A549 (cell line): ENCODE measurements at regions not wholly inside any gene's neighbourhood (a gene's known extent, or its start where the extent isn't known, plus 50 kb on each side); places are given as distances from the start of the nearest gene placed in this dataset.
"Not testable (repeated sequence)": the region's sequence is repeated elsewhere in the genome, so short reads cannot be mapped to it uniquely, and the experiment has no call there.

ENCODE experiments used
- ATAC-seq, 2 experiments: fragments of 200-7000 bp in 1 of 2; fragments of >200 bp in 1 of 2; cut with Nextera tagmentation in 1 of 2; cut with Tn5 transposase in 1 of 2; 3 replicates each; pipeline versions ENCODE4 v1.8.0 to v1.9.1; 2018 to 2020; ENCODE audit warnings: mild to moderate bottlenecking in 1 of 2, moderate library complexity in 1 of 2
- CTCF ChIA-PET: fragments of 300-600 bp; sonication (Branson Sonifier 250); formaldehyde crosslinking; extraction: SDS; loops from one replicate; lab custom pipeline; 2021; ENCODE audit warnings: antibody characterized with exemption, inconsistent platforms; lab: Yijun Ruan, JAX
- POLR2A ChIA-PET: fragments of 350-600 bp; formaldehyde crosslinking; extraction: SDS; loops from one replicate; lab custom pipeline; 2021; ENCODE audit warnings: antibody characterized with exemption, inconsistent platforms; lab: Yijun Ruan, JAX
- DNase-seq, 2 experiments: peaks; one replicate each; pipeline versions ENCODE4 v3.0.0 to v3.0.0-alpha.2; 2011 to 2016; ENCODE audit warnings: low read depth in 1 of 2, low spot score in 1 of 2
- FAIRE-seq: peaks from 2 replicates; lab custom pipeline; 2011; peaks lifted over from hg19 to GRCh38; lab: Jason Lieb, UNC
- H3K27ac ChIP-seq, 2 experiments: fragments of >200 bp; sonication (Bioruptor Twin); formaldehyde crosslinking; 3 replicates each; pipeline ENCODE4 v1.5.1; 2016 to 2017
- H3K4me1 ChIP-seq: fragments of >200 bp; sonication (Bioruptor Twin); formaldehyde crosslinking; 3 replicates; pipeline ENCODE4 v1.6.1; 2016
- H3K4me2 ChIP-seq: fragments of >200 bp; sonication (Bioruptor Twin); formaldehyde crosslinking; 3 replicates; pipeline ENCODE4 v1.6.1; 2016
- H3K4me3 ChIP-seq: fragments of >200 bp; sonication (Bioruptor Twin); formaldehyde crosslinking; 3 replicates; pipeline ENCODE4 v1.5.1; 2016
- H3K9me3 ChIP-seq: fragments of >200 bp; sonication (Bioruptor Twin); formaldehyde crosslinking; 3 replicates; pipeline ENCODE4 v1.6.1; 2016
- HDAC2 ChIP-seq: fragments of 200-600 bp; sonication (generic); IDR thresholded peaks from 2 replicates; pipeline ENCODE4 v1.6.1; 2016
- JUN ChIP-seq, 2 experiments: fragments of >200 bp; sonication (Bioruptor Twin); formaldehyde crosslinking; IDR thresholded peaks; 2 replicates in 1 of 2; 3 replicates in 1 of 2; pipeline ENCODE4 v1.6.1; 2016 to 2017
- JUNB ChIP-seq: fragments of >200 bp; sonication (Bioruptor Twin); formaldehyde crosslinking; IDR thresholded peaks from 2 replicates; pipeline ENCODE4 v1.6.1; 2016
- KDM1A ChIP-seq: fragments of 200-600 bp; sonication (generic); IDR thresholded peaks from 2 replicates; pipeline ENCODE4 v1.6.1; 2016; ENCODE audit warnings: low read depth, mild to moderate bottlenecking
- MYC ChIP-seq: IDR thresholded peaks from 2 replicates; pipeline ENCODE4 v1.6.1; 2012; ENCODE audit warnings: mild to moderate bottlenecking, inconsistent platforms, low read length, improper control_type of control experiment, borderline replicate concordance
- PHF8 ChIP-seq: fragments of 200-600 bp; sonication (generic); IDR thresholded peaks from 2 replicates; pipeline ENCODE4 v1.6.1; 2016; ENCODE audit warnings: low read depth, mild to moderate bottlenecking, antibody characterized with exemption, moderate library complexity, borderline replicate concordance
- POLR2AphosphoS2 ChIP-seq: conservative IDR thresholded peaks from 2 replicates; pipeline ENCODE4 v1.6.1; 2012; ENCODE audit warnings: low read length, improper control_type of control experiment, inconsistent platforms
- RFX5 ChIP-seq: fragments of 450-650 bp; IDR thresholded peaks from 2 replicates; pipeline ENCODE4 v1.7.1; 2014; ENCODE audit warnings: antibody characterized with exemption, mild to moderate bottlenecking, moderate library complexity
- TFCP2L1 ChIP-seq: fragments of 250-450 bp; sonication (Bioruptor Pico); IDR thresholded peaks from 2 replicates; pipeline ENCODE4 v1.5.0; 2021; ENCODE audit warnings: mild to moderate bottlenecking
- ZC3H11A ChIP-seq: fragments of 450-650 bp; IDR thresholded peaks from 2 replicates; pipeline ENCODE4 v1.6.1; 2014; ENCODE audit warnings: antibody characterized with exemption, mild to moderate bottlenecking
- WGBS: methylation state at CpG from one replicate; pipeline ENCODE4 v1.1.6; 2017; ENCODE audit errors: missing lambda C conversion rate; 5-methylcytosine and 5-hydroxymethylcytosine counted together
- TF ChIP-seq, protein P1 (sequence below): fragments of >200 bp; sonication (Bioruptor Twin); formaldehyde crosslinking; IDR thresholded peaks from 3 replicates; pipeline ENCODE4 v1.6.1; 2016
- TF ChIP-seq, protein P2 (sequence below): IDR thresholded peaks from 2 replicates; pipeline ENCODE4 v1.6.1; 2012
- TF ChIP-seq, protein P3 (sequence below): IDR thresholded peaks from 2 replicates; pipeline ENCODE4 v1.6.1; 2012

DNA sequence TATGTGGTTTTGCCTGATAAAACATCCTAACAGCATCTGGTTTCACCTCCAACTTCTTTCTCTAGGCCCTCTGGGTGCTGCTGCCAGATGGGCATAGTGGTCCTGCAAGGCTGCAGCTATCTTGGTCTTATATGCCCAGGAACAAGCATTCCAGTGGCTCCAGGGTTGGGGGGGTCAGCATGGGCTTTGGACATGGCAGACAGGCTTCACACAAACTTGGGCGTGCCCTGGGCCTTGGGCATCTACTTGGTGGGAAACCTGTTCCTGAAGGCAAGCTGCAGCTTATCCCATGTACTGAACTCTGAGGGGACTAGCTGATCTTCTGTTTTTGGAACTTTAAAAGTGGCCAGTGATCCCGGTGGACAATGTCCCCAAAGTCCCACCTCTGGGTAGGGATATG is 54.9 kb upstream of the ZNF678 start:
- ChIA-PET POLR2A (no interaction called here), CTCF (interaction anchor here (1.1 kb wide), 1 partner anchor 445 kb away, joined by 3 read pairs; no protein-coding TSS in a partner anchor)
- no peak for ATAC-seq
- no peak for DNase-seq
- no peak overlapping the region for H3K27ac ChIP-seq
- no peak for FAIRE-seq
- H3K4me3 ChIP-seq = no peak overlapping the region
- TF ChIP-seq POLR2AphosphoS2 (no peak), JUN (IDR thresholded peaks at IDR 0.05) (no peak), HDAC2 (no peak), ZC3H11A (no peak), KDM1A (no peak), PHF8 (no peak), RFX5 (no peak), MYC (no peak), TFCP2L1 (CRISPR knock-in tag) (no peak), JUNB (no peak)
- TF ChIP-seq, protein P1, sequence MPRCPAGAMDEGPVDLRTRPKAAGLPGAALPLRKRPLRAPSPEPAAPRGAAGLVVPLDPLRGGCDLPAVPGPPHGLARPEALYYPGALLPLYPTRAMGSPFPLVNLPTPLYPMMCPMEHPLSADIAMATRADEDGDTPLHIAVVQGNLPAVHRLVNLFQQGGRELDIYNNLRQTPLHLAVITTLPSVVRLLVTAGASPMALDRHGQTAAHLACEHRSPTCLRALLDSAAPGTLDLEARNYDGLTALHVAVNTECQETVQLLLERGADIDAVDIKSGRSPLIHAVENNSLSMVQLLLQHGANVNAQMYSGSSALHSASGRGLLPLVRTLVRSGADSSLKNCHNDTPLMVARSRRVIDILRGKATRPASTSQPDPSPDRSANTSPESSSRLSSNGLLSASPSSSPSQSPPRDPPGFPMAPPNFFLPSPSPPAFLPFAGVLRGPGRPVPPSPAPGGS = no peak
- TF ChIP-seq, protein P2, sequence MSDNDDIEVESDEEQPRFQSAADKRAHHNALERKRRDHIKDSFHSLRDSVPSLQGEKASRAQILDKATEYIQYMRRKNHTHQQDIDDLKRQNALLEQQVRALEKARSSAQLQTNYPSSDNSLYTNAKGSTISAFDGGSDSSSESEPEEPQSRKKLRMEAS = no peak
- TF ChIP-seq, protein P3, sequence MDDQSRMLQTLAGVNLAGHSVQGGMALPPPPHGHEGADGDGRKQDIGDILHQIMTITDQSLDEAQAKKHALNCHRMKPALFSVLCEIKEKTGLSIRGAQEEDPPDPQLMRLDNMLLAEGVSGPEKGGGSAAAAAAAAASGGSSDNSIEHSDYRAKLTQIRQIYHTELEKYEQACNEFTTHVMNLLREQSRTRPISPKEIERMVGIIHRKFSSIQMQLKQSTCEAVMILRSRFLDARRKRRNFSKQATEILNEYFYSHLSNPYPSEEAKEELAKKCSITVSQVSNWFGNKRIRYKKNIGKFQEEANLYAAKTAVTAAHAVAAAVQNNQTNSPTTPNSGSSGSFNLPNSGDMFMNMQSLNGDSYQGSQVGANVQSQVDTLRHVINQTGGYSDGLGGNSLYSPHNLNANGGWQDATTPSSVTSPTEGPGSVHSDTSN = no peak
- 14% methylated on average over 2 of the region's 2 CpGs for WGBS
- 0 out of 3 replicates have a peak, but pooled peaks cover 5% of the 10 kb centered on the region for H3K9me3 ChIP-seq
- no peak overlapping the region for H3K4me2 ChIP-seq
- H3K4me1 ChIP-seq = no peaks in the 10 kb centered on the region

DNA sequence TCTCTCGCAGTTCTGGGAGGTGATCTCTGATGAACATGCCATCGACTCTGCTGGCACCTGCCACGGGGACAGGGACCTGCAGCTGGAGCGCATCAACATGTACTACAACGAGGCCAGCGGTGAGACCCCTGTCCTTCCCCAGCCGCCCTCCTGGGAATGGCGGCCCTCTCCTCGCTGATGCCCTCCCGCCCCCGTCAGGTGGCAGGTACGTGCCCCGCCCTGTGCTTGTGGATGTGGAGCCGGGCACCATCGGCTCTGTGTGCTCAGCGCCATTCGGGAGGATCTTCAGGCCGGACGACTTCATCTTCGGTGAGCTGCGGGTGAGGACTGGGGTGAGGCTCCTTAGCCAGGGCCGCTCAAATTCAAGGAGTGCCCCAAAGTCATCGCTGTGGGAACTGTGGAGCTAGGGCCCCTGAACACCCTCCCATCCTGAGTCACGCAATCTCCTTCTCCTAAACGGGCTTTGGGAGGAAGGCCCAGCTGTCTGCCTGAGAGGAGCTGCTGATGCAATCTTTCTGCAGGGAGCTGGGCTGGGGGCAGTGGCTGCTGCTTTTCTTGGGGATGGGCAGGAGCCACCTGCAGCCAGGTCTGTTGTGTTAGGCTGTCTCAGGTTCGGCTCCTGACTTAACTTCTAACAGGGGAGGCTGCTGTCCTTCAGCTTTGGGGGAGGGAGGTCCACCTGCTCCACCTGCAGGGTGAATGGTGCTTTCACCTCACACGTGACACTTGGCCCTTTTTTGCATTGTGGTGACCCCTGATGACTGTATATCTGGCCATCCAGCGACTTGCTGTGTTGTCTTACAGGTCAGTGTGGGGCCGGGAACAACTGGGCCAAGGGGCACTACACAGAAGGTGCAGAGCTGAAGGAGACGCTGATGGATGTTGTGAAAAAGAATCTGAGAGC is 56.6 kb upstream of the ZNF678 start:
- DNase-seq, FAIRE-seq, H3K27ac ChIP-seq: not testable (repeated sequence)

DNA sequence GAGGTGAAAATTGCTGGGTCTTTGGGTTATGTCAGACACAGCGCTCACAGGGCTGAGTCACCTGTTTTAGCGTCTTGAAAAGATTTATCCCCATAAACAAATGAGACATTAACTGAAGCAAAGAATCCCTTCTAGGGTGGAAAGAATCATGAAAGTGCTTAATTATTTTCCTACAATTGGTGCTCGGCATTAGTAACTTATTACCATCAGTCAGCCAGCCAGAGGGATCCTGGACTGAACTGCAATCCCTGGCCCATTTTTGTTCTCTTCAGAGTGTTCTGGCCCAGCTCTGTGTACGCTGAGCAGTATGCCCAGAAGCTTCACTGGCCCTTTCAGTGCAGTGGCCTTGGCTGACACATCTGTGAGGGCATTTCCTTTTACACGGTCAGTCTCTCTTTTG is 67.3 kb upstream of the ZNF678 start:
- H3K4me3 ChIP-seq, CTCF ChIA-PET, H3K9me3 ChIP-seq, ATAC-seq, DNase-seq, H3K27ac ChIP-seq, H3K4me2 ChIP-seq, POLR2A ChIA-PET, H3K4me1 ChIP-seq, FAIRE-seq: not testable (repeated sequence)
- WGBS = 39% methylated on average over 3 of the region's 5 CpGs

More for the DNA sequence above, 56.6 kb upstream of the ZNF678 start:
- H3K4me1 ChIP-seq, H3K4me2 ChIP-seq, ATAC-seq, H3K4me3 ChIP-seq, H3K9me3 ChIP-seq, CTCF ChIA-PET, POLR2A ChIA-PET: not testable (repeated sequence)
- WGBS = no CpG with 5 or more reads among the region's 30 CpGs

DNA sequence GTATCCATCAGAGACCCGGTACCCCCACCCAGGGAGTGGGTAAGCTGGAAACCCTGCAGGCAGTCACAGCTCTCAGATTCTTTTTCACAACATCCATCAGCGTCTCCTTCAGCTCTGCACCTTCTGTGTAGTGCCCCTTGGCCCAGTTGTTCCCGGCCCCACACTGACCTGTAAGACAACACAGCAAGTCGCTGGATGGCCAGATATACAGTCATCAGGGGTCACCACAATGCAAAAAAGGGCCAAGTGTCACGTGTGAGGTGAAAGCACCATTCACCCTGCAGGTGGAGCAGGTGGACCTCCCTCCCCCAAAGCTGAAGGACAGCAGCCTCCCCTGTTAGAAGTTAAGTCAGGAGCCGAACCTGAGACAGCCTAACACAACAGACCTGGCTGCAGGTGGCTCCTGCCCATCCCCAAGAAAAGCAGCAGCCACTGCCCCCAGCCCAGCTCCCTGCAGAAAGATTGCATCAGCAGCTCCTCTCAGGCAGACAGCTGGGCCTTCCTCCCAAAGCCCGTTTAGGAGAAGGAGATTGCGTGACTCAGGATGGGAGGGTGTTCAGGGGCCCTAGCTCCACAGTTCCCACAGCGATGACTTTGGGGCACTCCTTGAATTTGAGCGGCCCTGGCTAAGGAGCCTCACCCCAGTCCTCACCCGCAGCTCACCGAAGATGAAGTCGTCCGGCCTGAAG is 69.3 kb upstream of the ZNF678 start:
- ATAC-seq, H3K4me1 ChIP-seq, H3K4me3 ChIP-seq, H3K27ac ChIP-seq, POLR2A ChIA-PET, H3K4me2 ChIP-seq, DNase-seq, H3K9me3 ChIP-seq, CTCF ChIA-PET, FAIRE-seq: not testable (repeated sequence)
- WGBS = 36% methylated on average over 2 of the region's 14 CpGs
